HG02678 (cell line): ENCODE measurements at regions not wholly inside any gene's neighbourhood (a gene's known extent, or its start where the extent isn't known, plus 50 kb on each side); places are given as distances from the start of the nearest gene placed in this dataset.

Experiments
- ATAC-seq: cut with Tn5 transposase; IDR thresholded peaks from one replicate; pipeline ENCODE4 v1.9.1; 2021; ENCODE audit warnings: mild to moderate bottlenecking, moderate library complexity; ENCODE audit not compliant: unreplicated experiment

GRCh38 chr1:221839321-221839720, 97.4 kb upstream of the DUSP10 start:
- ATAC-seq, result peak; percentile 22

GRCh38 chr1:221837896-221838295, 96.0 kb upstream of the DUSP10 start:
- ATAC-seq, result peak; percentile 42

DNA sequence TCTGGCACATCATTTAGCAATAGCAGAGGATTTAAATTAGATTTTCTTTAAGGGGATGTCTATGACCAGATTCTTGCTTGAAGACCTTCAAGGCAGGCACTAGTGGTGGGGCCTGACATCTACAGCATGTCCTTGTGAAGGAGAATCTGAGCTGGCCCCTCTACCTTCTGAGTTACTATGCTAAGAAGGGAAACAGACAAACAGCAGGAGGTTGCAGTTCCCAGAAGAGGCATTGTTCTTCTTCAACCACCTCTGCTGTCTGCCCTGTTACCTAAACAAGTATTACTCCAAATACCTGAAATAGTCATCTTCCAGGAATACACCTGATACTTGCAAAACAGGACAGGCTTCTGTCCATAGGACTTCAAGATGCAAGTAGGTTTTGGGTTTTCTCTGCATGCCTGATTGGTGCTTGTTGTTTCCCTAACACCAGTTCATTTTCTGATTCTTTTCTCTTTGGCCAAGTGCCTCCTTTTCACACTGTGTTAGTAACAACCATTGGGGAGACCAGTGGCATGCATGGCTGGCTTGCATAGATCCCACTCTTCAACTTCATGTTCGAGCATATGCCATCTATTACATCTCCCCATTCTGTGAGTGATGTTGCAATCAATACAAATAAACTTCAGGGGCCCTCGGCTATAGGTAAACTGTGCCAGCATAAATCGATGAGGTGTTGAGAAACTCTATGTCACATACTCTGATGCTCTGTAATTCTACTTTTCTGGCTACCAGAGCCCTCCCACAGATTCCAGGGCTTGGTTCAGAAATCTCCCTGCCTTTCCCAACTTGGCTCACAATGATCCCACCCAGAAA, 93.0 kb upstream of the DUSP10 start:
- ATAC-seq, result no peak

- no peak for ATAC-seq
Measured at GRCh38 chr1:221832617-221833016, 90.7 kb upstream of the DUSP10 start.

DNA sequence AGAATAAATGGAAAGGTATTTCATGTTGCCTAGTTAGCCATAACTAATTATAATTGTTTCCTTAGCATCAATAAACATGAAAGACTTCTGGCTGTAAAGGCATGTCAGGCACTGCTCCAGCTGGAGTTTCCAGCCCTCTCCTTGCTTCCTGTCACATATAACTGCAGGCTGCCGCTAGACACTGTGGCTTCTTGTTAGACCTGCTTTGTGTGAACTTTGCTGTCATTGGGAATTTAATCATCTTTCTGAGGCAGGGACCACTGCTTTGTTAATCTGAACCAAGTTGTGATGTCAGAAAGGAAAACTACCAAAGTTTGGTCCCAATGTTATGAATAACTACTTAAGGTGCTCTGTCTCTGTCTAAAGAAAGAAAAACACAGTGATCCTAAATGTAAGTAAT, 90.3 kb upstream of the DUSP10 start:
- no peak for ATAC-seq

DNA sequence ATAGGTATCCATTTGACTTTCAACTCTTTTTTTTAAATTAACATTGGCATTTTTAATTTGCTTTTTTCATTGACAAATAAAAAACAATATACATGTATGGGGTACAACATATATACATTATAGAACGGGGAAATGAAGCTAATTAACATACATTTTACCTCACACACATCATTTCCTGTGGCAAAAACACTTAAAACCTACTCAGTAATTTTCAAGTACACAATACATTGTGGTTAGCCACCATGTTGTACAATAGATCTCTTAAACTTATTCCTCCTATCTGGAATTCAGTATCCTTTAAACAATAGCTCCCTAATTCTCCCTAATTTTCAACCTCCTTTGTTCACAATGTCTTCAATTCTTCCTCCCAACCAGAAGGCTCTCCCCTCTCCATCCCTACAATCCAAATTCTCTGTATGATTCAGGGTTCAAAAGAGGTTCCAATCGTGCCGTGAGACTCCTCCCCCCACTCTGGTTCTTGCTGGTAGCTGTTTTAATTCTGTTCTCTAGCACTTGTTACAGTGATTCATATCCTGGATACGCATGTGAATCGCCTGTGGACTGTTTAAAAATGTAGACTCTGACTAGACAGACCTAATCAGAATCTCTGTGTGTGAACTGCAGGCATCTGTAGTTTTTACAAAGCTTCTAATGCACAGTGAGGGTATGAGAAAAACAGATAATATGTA, 87.6 kb upstream of the DUSP10 start:
- no peak for ATAC-seq

DNA sequence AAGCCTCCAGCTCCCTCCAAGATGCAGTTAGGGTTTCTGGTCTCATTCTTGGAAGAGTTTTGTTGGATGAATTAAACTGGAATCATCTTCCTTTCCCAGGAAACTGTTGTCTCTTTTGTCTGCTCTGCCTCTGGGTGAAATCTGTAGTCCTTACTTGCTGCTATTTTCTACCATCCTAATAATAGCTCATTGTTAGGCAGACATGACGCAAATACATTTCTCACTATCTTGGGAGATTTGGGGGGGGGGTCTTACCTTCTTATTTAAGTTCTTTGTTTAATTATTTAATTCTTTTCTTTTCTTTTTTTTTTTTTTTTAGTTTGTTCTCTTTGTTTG, 85.4 kb upstream of the DUSP10 start:
- no peak for ATAC-seq

- ATAC-seq, result no peak
Measured at GRCh38 chr1:221824909-221825308, 83.0 kb upstream of the DUSP10 start.

DNA sequence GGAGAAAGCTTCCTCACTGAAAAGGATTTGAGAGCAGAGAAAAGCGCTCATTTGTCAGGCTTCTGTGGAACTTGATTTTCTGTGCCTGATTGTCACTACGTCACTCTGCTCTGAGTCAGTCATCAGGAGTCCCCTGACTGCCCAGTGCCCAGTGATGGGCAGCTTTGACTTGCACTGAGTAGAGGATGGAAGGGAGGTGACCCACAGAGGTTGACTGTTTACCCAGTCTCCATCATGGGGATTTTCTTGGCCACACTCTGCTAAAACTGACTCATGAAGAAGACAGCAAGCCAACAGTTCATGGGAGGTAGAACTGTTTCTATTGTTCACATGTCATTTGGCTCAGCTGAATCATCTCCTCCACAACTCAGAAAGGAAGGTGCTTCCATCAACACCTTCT, 82.1 kb upstream of the DUSP10 start:
- ATAC-seq, result peak; percentile 54

- peak; percentile 16 for ATAC-seq
Measured at GRCh38 chr1:221823561-221823960, 81.7 kb upstream of the DUSP10 start.

GRCh38 chr1:221823149-221823548, 81.3 kb upstream of the DUSP10 start:
- ATAC-seq, result peak; percentile 79

DNA sequence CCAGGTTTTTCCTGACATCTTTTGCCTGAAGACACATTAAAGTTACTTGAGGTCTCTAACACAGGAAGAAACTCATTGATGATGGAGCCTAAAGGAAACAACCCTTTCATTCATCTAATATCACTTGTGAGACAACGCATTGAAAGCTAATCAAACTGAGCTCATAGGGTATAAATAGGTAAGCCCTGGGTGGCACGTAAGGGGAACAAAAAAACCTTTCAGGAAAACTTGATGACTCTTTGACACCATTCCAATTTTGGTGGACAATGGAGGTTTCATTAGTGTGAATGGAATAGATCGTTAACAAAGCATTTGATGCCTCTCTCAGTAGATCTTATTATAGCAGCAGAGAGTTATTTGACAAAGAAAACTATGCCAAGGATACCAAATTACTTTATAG, 80.7 kb upstream of the DUSP10 start:
- ATAC-seq, result no peak

DNA sequence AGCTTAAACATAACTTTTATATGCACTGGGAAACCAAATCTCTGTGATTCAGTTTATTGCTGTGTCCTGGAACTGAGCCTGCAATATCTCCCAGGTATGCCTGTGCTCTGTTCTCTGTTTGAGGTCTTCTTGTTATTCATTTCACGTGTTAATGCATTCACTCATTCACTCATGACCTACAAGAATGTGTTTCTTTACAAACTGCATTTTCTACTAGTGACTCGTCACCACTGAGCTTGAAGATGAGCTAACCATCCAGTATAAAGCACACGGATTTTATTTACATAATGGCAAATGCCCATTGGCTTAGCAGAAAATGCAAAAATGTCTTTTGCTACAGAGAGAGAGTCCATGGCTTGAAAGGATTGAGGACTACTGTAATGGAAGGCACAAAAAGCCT, 75.0 kb upstream of the DUSP10 start:
- no peak for ATAC-seq

GRCh38 chr1:221815660-221816059, 73.8 kb upstream of the DUSP10 start:
- ATAC-seq, result no peak

DNA sequence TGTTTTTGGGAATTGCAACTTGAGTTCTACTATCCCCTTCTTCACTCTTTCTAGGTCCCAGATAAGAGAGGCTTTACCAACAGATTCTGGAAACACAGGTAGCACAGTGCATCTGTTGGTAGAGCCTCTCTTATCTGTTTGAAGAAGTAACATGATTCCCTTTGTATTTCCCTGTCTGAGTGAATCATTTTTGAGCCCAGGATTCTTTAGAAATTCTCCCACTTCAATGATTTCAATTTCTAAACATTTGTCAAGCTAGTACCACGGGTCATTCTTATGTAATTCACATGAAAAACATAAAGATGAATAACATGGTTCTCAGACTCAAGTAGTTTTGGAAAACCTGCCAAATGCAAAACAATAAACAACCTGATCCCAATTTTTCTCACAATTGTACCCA, 72.0 kb upstream of the DUSP10 start:
- ATAC-seq, result no peak

GRCh38 chr1:221812905-221813597, 71.2 kb upstream of the DUSP10 start:
- no peak for ATAC-seq

DNA sequence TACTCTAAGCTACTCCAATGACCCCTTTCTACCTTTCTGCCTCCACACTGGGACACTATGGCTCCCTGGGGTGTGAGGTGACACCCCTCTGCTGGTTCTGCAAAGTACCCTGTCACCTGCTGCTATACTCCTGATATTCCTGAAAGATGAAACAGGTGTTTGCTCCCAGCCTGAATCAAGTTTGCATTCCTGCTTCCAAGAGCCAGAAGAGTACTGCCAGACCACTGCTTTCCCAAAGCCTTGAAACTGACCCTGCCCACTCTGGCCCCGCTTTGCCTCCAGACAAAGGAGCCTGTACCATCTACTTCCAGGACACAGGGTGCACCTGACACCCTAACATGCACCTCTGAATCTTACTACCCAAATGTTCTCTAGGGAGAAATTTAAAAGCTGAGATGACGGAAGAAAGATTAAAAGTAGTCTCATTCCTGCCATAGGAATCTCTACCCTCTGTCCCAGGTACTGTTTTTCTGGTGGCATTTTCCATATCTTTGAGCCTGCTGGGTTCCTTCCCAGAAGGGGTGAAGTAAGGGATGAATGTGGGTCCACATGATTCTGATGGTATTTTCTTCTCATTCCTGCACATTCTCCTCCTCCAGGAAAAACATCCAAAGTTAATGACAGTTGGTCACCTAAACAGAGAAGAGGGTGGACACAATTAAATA, 70.3 kb upstream of the DUSP10 start:
- ATAC-seq, result no peak

DNA sequence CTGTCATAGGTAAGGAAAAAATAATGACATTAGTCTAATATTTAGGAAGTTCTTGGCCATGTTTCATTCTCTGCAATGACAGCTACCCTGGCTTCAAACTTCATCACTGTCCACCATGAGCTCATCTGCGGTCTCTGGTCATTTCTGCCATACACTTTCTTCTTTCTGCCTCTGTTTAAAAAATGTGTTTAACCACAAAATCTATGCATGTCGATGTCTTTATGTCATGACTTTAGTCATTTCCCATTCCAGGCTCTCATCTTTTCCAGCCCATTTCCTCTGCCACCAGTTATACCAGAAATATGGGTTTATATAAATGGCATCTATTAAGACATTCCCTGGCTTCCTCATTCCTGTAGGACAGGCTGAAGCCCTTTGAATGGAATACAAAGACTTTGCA, 68.5 kb upstream of the DUSP10 start:
- no peak for ATAC-seq

DNA sequence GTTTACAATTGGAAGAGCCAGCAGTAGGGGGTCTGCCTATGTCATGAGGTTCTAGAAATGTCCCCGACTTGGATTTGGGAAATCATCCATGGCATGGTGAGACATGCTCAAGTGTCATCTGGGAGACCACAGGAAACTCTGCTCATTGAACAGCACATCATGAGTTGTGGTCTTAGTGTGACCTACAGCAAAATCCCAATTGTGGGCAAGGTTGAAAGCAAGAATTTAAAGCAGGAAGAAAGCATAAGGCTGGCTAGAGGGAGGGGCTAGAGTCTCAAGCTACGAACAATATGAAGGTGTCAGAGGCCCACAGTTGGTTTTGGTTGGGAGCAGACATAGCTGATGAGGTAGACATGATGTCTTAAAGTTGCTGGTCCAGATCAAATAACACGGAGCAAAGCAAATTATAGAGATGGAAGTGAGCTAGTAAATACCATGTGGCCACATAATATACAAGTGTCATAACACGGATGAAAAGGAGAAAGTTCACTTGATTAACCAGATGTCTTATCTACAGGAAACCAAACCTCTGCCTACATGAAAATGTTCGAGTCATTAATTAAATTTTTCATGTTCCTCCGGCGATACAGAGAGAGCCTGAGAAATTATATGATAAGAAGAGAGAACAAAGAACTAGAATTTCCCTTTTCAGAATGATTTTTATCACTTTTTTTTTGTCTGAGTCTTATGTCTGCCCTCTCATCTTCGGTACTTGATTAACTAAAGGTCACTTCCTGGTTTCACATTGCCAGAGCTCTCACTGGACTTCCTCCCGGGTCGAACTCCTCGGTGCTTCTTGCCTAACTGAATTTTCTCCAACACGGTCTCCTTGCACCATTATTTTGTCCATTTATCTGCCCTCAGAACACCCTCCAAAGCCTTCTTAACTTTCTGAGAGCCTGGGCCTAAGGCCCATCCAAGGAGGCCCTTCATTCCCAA, 67.5 kb upstream of the DUSP10 start:
- peak; percentile 41 for ATAC-seq

- peak; percentile 53 for ATAC-seq
Measured at GRCh38 chr1:221806984-221807383, 65.1 kb upstream of the DUSP10 start.
